ENCODE measurements at regions not wholly inside any gene's neighbourhood (a gene's known extent, or its start where the extent isn't known, plus 50 kb on each side); places are given as distances from the start of the nearest gene placed in this dataset.

DNA sequence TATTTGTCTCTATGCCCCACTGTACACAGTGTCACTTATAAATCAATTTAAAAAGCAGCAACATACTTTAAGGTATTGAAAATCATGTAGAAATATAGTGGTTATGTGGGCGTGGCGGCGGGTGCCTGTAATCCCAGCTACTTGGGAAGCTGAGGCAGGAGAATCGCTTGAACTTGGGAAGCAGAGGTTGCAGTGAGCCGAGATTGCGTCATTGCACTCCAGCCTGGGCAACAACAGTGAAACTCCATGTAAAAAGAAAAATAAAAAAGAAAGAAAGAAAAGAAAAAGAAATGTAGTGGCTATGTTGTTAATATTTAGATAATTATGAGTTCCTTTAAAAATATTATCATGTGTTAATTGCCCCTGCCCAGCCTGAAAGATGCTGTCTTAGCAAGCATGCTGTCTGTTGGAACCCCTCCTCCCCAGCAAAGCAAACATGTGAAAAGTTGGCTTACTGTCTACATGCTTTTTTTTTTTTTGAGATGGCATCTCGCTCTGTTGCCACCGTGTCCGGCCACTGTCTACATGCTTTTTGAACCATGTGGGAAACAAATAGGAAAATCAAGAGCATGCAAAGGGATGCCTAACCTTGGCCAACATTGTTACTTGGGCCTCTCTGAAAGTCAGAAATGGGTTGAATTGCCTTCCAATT is 151.4 kb upstream of the TSHZ2 start:
- DNase-seq (ENCODE audit: low spot score): no peak

DNA sequence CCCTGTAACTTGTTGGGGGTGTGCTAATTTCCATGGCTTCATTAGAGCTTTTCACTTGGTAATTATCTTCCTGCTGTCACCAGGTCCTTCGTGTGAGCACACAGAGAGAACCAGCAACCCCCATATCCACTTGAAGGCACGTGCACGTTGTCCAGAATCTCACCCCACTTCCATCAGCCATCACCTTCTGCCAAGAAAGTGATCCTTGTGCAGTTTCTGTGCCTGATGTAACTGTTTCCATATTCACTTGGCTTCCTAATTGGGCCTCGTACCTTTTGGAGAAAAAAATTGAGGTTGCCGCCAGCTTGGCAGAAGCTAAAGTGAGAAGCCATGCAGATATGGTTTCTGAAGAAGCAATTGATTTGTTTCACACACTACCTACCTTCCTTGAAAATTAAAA is 153.7 kb upstream of the TSHZ2 start:
- no peak for DNase-seq (ENCODE audit: low spot score)

DNA sequence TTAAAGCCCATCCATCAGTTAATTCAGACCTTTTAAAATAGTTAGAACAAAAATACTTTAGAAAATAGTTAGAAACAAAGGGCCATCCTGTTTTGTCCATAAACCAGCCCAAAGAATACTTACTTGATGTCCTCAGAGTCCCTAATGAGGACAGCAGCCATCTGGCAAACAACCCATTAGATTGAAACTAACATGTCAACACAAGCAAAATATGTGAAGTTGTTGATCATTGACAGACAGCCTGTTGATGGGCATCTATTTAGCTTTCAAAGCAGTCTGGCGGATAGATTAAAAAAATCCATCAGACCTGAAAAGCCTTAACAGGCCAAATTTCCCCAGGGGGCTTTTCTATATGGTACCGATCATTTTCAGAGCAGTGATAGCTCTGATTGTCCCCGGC is 154.2 kb upstream of the TSHZ2 start:
- DNase-seq (ENCODE audit: low spot score): no peak

DNA sequence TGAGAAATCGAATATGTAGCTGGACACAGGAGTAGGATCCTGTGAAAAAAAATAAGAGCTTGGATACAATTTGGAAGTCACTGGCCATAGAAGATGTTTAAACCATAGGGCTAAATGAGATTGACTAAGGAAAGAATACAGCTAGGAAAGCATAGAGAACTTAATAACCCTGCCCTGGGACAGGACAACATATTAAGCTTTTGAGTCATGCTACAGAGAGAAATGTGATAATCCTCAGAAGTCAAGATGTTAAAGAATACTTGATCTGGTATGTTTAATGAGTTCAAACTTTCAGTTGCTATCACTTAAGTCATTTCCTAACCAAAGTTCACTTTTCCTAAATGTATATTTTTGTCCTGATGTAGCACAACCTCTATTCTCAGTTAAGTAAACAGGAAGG is 154.6 kb upstream of the TSHZ2 start:
- DNase-seq (ENCODE audit: low spot score): no peak

DNA sequence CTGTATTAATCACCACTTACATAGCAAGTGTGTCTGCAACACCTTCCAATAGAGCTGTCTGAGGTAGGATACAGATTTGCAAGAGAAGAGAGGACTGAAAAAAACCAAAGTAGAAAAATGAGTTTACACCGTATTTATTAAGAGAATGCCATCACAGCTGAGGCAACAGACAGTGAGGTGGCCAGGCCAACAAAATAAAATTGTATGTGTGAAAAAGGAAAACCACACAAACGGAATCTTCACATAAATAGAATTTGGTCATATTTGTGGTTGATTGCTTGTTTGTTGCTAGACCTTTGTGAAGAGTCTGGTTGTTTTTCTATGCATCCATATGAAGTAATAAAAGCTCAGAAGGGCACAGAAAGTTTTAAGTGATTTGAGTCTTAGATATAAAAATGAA is 157.8 kb upstream of the TSHZ2 start:
- DNase-seq (ENCODE audit: low spot score): no peak

DNA sequence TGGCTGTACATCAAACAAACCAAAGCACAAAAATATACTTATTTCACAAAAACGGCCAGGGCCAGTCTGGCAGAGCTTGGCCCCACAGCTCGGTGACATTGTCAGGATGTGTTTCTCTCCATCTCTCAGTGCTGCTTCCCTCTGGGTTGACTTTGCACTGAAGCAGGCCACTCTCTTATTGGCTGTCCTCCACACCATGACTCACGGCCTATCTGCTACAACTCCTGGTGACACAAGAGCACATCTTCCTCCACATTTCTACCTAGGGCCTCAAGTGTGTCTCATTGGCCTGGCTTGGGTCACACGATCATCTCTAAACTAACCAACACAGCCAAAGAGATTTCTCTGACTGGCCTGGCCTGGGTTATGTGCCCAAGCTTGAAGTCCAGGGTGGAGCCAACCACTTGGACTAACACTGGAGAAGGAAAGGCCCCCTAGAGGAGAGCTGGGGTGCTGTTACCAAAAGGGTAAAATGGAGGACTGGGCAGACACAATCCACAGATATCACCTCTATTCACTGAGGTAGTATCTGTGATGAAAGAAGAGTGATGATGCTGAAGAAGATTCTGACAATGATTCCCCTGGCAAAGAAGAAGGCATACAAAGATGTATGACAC is 159.8 kb upstream of the TSHZ2 start:
- DNase-seq (ENCODE audit: low spot score): no peak

DNA sequence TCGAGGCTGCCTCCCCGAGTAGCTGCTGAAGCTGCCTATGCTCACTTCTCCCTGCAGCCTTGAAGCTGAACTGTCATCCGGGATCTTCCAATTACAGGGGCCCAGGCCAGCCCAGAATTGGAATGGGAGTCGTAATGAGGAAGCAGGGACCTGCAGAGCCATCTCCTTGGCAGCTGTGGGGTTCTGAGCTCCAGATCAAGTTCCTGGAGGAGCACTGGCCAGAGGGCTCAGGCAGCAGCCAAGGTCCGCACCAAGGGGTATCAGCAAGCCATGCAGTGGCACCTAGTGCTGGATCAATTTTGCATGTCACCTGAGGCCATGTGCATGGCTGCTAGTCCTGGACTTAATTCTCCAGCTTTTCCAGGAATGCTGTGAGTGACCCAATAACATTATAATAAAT is 163.2 kb upstream of the TSHZ2 start:
- no peak for DNase-seq (ENCODE audit: low spot score)

DNA sequence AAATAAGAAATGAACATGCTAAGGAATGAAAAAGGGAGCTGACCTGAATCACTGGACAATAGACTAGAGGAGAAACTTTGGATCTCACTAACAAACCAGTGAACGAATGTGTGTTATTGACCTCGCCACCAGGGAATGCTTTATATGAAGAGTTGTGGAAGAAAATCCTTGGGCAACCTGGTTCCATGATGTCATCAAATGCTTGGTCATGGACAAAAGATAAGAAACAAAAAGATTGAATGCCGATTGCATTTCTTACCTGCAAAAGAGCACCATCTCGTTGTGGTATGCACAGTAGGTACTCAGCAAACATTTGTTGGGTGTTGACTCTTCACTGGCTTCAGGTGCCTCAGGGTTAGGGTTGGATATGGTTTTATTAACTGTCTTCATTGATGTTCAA is 165.2 kb upstream of the TSHZ2 start:
- no peak for DNase-seq (ENCODE audit: low spot score)

DNA sequence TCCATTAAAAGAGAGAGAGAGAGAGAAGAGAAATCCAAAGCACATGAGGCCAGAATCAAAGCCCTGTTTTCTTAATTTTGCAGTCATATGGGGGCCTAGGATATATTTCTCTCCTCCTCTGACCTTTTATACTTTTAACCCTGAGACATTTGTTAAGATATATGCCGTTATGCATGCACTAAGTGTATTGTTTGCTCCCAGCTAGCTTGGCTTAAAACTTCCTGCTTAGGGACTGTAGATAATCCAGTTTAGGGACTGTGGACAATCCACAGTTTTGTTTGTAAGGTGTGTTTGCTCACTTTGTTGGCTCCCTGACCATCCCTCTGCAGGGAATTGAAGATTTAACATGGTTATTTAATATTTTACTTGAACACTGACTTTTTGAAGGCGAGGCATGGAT is 166.3 kb upstream of the TSHZ2 start:
- DNase-seq (ENCODE audit: low spot score): no peak

DNA sequence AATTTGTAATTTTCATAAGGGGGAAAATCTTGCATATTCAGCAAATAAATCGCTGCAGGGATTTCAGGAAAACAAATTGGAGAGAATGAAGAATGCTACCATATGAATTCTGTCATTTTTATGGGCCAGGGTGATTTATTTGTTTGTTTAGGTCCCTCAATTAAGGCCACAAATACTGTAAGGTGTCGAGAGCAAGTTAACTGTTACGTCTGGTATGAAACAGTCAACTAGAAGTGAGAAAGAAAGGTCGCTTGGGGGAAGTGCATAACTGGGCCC is 166.9 kb upstream of the TSHZ2 start:
- no peak for DNase-seq (ENCODE audit: low spot score)

DNA sequence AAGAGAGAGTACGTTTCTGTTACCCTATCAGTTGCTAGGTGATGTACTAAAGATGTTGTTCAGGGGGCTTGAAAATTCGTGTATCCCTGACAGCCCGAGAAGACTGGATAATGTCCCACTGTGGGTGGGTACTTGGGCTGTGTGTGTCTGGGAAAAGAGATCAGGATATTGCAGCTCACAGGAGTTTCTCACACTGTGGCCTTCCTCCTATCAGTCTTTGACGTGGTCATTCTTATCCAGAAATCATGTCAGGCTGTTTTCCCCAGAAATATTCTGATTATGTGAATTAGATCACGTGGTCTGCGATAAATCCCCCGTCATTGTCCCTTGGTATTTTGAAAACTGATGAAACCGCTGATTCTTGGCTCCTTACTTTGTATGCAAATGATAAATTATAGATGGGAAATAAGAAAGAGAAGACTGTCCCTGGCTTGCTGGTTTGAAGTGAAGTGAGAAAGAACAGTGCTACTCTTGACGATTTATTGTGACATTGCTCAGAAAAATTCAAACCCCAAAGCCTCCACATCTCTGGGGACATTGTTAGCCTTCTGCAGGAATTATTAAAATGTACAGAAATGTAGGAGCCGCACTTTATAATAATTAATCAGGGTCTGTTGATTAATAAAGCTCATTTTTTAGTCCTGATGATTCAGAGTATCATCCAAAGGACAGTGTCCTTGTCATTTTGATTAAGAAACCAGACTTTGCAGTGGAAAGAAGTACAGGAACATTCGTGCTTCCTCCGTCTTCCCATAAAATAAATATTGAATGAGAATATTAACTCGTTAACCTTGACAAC is 167.5 kb upstream of the TSHZ2 start:
- DNase-seq (ENCODE audit: low spot score): no peak

DNA sequence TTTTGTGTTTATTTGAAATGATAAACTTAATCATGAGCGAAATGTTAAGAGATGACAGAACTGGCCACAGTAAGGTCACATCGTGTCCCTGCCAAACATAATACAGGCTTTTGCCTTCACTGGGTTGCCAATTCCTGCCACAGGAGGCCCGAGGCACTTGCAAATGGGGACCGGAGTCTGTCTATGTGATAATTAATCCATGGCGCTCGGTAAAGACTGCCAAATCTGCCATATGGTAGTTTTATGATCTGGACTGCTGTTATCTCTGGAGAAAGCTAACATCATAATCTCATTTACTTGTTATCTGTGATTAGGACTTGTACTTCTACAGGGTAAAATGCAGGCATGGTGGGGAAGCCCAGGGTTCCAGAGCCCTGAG is 170.5 kb upstream of the TSHZ2 start:
- peak; percentile 38 for DNase-seq (ENCODE audit: low spot score)

DNA sequence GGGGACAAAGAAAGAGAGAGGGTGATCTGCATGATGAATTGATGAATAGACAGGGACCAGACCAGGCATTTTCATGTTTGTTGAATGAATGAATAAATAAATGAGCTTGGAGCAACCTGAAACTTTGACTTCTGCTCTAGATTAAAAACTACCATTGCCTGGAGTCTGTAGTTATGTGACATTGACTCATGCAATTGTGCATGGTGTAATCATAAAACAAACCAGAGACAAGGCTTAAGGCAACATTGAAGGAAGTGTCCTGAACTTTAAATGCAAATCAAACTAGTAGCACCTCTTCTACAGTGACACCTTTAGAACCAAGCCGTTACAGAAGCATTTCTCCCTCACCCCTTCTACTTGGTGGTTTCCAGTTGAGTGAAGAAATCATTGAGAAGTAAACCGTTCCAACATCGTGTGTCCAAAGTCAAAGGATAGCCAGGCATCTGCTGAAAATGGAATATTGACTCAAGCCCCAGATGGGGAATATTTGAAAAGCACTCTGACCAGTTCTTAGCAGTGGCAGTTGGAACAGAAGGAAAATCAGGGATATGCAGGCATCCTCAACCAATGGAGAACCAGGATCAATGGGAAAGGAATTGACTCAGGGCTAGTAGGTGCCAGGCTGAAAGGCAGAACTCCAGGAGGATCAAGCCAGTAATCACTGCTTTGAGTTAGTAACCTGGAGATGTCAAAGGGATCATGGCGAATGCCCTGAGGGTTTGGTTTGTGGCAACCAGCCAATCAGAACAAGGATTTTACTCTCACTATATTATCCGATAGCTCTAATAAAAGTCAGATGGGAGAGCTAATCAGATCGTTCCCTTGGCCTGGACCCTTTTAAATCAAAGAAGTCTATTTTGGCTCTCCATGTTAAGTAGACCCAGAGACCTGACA is 171.2 kb upstream of the TSHZ2 start:
- no peak for DNase-seq (ENCODE audit: low spot score)

DNA sequence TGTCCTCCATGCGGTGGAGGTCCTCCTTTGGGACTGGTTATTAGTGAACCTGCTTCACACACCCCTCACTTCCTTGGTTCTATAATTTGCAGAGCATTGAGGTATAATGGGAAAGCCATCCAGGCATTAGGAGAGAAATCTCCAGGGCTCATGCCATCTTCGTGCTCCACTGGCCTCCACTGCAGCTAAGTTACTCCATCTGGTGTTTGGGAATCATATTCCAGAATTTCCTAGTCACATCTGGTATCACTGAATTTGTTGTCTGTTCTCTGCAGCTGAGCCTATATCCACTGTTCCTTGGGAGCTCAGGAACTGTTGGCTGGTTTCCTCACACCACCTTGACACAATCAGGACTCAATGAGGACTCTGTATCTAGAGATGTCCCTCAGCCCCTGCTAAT is 173.0 kb upstream of the TSHZ2 start:
- DNase-seq (ENCODE audit: low spot score): no peak

DNA sequence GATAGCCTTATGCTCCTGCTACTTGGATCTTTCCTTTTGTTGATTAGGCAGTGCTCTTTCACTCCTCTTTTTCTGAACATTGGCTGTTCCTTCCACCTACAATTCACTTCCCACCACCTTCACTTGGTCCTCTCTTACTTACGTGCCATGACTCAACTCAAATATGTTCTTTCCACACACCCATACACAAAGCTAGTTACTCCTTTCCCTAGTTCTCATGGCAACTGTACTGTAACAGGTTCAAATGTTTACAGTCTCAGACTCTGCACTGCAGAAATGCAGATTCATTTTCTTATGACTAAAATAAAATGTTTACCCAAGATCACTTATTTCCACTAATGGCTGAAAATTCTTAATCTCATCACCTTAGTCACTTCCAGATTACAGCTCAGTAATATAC is 174.0 kb upstream of the TSHZ2 start:
- no peak for DNase-seq (ENCODE audit: low spot score)

DNA sequence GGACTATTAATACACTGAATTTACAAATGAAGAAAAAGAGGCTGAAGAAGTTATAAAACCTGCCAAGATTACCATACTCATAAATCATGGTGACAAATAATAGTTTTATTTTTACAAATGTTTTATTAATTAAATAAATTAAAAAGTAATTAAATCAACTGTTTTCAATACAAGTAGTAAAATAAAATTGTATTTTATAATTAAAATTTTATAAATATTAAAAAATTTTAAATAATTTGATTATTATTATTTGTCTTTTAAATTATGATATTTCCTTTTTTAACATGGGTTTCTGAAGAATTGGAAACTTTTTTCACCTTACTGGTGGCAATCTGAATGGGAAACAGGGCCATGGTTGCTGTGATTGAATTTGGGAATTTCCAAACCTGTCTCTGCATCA is 177.3 kb upstream of the TSHZ2 start:
- no peak for DNase-seq (ENCODE audit: low spot score)

DNA sequence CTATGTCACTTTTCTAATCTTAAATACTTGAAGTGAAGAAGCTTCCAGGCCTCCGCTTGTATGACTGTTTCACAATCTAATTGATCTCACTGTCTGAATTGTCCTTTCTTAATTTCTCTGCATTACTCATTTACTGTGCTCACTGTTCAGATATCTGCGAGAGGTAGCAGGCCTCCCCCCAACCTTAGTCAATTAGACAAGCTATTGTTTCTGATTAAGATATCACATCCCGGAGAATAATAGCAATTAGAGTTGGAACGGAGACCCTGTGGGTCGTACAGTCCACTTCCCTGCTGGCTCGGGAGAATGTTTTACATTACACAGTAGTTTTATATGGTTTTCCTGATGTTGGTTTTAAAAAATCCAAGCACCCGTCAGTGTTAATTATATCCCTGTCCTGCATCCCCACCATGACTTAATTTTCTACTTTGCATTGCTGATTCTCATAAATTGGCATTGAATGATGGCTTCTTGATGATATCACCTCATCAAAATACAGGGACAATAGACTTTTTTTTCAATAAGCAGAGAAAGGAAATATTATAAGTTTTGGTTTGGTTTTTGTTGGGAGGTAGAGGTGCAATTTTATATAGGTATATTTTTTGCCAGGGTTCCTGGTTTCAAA is 178.7 kb upstream of the TSHZ2 start:
- DNase-seq (ENCODE audit: low spot score): no peak

DNA sequence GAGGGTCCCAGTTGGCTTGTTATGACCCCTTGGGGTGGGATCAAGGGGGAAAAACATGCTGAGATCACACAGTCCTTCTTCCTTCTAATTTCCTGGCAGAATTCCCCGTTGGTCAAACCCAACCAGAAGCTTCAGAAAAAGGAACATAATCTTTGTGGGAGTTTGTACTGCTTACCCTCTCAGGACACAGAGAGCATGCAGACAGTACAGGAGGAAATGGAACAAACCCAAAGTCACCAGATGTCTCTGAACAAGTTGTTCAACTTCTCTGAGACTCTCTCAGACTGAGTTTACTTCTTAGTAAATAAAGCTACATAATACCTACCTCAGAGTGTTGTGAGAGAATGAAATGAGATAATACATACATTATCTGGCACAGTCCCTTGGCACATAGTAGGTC is 181.1 kb upstream of the TSHZ2 start:
- DNase-seq (ENCODE audit: low spot score): no peak

DNA sequence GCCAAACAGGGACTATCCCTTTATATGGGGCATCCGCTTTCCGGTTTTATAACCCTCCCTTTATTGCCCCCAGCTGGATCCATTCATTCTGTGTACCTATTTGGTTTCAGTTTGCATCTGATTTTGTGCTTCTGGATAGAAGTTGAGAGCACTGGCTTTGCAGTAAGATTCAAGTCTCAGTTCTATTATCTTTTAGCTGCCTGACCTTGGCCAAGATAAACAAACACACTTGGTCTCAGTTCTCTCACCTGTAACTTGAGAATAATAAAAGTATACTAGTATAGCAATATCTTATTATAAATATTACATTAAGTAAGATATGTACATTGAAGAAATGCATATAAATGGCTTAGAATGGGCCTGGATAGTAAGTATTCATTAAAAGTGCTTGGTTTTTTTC is 182.4 kb upstream of the TSHZ2 start:
- DNase-seq (ENCODE audit: low spot score): no peak

DNA sequence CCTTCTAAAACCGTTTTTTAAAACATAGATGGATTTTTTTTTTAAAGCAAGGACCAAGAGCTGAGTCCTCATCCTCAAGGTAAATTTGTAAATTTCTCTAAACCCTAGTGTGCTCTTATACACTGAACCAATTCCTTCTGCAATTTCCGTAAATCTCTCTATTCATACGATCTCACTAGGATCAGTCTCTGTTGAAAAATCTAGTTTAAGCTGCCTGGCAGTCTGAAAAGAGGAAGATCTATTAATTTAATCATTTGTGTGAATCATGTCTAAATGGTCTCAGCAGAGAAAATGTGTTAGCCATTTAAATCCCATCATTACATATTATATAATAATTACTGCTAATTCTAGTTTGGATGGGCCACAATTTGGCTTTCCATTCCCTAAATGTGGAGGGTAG is 184.2 kb upstream of the TSHZ2 start:
- DNase-seq (ENCODE audit: low spot score): no peak

DNA sequence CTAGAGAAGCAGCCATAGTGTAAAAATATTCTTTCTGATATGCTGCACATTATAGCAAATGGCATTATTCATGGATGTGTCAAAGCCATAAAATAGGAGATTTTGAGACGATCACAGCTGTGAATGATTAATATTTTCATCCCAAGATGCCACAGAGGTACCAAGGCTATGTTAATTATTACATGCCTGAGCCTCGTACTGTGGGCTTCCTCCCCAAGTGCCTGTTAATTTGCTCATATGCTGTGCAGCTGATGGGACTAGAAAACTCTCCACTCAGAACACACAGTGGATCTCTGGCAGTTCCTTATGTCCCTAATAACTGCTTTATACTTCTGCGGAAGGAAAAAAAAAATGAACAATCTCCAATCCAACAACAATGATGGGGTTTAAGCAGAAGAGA is 184.9 kb upstream of the TSHZ2 start:
- no peak for DNase-seq (ENCODE audit: low spot score)

DNA sequence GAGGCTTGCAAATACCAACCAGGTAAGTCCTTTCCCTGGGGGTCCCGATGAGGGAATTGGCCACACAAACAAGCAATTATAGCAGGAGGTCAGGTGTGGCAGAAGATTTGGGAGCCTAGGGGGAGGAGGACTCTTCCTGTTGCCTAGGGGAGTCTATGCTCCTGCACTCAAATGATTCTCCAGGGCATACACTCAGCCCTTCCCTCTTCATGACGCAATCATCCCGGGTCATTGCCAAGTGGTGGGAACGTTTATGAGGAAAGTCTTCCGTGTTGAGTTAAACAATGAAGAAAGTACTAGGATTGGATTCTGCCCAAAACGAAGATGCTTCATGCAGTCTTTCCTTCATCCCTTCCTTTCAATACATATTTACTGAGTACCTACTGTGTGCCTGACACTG is 186.5 kb upstream of the TSHZ2 start:
- DNase-seq (ENCODE audit: low spot score): no peak
